GM12878 (cell line): ENCODE measurements at regions not wholly inside any gene's neighbourhood (a gene's known extent, or its start where the extent isn't known, plus 50 kb on each side); places are given as distances from the start of the nearest gene placed in this dataset.

Experiments
- CBX5 ChIP-seq: sonication (generic); IDR thresholded peaks from 2 replicates; pipeline ENCODE4 v1.6.1; 2016; ENCODE audit warnings: low read depth, moderate library complexity, mild to moderate bottlenecking, inconsistent platforms
- MTA3 ChIP-seq: IDR thresholded peaks from 2 replicates; pipeline ENCODE4 v1.6.1; 2012; ENCODE audit warnings: low read length, inconsistent platforms, borderline replicate concordance
- POLR2A ChIP-seq: IDR thresholded peaks from 2 replicates; pipeline ENCODE4 v1.6.1; 2011; ENCODE audit warnings: low read depth, mild to moderate bottlenecking, low read length
- TF ChIP-seq, protein P1 (sequence below), 3 experiments: IDR thresholded peaks in 2 of 3; conservative IDR thresholded peaks in 1 of 3; 2 replicates each; pipeline ENCODE4 v1.5.1; 2011; ENCODE audit warnings: low read depth in 3 of 3, low read length in 3 of 3, mild to moderate bottlenecking in 3 of 3, control low read depth in 2 of 3, moderate library complexity in 2 of 3, inconsistent platforms in 1 of 3, mixed read lengths in 1 of 3; ENCODE audit not compliant: control insufficient read depth in 2 of 3, insufficient read depth in 1 of 3; ENCODE audit errors: extremely low read depth in 1 of 3

DNA sequence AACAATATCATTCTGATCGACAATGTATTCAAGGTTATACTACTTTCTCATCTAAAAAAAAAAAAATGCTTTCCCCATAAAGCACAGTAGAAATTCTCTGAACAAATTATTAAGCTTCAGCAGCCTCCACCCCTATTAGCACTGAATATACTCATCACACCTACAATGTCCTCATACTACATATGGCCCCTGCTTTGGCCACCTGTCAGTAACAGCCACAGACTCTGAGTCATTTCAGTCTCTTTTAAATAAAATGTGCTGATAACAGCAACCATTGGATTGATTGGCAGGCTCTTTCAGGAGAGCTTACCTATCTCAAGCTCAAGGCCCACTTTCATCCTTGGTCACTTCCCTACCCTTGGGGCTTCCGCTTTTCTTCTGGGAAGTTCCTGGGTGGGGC, 236.7 kb downstream of the TMX3 start:
- TF ChIP-seq CBX5 (no peak), MTA3 (no peak), POLR2A (no peak)
- TF ChIP-seq, protein P1, sequence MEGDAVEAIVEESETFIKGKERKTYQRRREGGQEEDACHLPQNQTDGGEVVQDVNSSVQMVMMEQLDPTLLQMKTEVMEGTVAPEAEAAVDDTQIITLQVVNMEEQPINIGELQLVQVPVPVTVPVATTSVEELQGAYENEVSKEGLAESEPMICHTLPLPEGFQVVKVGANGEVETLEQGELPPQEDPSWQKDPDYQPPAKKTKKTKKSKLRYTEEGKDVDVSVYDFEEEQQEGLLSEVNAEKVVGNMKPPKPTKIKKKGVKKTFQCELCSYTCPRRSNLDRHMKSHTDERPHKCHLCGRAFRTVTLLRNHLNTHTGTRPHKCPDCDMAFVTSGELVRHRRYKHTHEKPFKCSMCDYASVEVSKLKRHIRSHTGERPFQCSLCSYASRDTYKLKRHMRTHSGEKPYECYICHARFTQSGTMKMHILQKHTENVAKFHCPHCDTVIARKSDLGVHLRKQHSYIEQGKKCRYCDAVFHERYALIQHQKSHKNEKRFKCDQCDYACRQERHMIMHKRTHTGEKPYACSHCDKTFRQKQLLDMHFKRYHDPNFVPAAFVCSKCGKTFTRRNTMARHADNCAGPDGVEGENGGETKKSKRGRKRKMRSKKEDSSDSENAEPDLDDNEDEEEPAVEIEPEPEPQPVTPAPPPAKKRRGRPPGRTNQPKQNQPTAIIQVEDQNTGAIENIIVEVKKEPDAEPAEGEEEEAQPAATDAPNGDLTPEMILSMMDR (IDR thresholded peaks at IDR 0.05 in 2 of 3, conservative IDR thresholded peaks at IDR 0.05 in 1 of 3; ENCODE audit: control insufficient read depth in 2 of 3, extremely low read depth in 1 of 3, insufficient read depth in 1 of 3, low read depth in 3 of 3, low read length in 3 of 3), result no peak
